ENCODE measurements at regions not wholly inside any gene's neighbourhood (a gene's known extent, or its start where the extent isn't known, plus 50 kb on each side); places are given as distances from the start of the nearest gene placed in this dataset.

DNA sequence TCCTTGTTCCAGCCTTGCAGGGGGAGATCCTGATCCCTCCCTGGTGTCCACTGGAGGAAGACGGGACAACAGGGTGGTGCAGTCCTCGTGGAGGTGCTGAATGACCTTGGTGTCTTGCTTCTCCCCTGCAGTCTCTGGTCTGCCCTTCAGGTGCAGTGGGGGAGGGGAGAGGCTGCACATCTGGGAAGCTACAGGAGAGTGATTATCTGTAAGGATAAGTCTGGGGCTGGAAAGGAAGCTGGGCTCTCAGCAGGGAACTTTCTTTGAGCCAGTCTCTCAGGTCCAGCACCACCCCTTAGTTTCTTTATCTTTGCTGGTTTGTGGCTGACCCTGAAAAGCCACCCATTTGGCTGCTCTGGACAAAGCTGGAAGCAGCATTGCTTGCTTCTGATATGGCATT is 275.6 kb downstream of the CCSER2 start:
- DNase-seq (ENCODE audit: insufficient read length, low spot score) (no peak), FAIRE-seq (no peak)
- TF ChIP-seq, protein P1, sequence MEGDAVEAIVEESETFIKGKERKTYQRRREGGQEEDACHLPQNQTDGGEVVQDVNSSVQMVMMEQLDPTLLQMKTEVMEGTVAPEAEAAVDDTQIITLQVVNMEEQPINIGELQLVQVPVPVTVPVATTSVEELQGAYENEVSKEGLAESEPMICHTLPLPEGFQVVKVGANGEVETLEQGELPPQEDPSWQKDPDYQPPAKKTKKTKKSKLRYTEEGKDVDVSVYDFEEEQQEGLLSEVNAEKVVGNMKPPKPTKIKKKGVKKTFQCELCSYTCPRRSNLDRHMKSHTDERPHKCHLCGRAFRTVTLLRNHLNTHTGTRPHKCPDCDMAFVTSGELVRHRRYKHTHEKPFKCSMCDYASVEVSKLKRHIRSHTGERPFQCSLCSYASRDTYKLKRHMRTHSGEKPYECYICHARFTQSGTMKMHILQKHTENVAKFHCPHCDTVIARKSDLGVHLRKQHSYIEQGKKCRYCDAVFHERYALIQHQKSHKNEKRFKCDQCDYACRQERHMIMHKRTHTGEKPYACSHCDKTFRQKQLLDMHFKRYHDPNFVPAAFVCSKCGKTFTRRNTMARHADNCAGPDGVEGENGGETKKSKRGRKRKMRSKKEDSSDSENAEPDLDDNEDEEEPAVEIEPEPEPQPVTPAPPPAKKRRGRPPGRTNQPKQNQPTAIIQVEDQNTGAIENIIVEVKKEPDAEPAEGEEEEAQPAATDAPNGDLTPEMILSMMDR (IDR thresholded peaks at IDR 0.05; ENCODE audit: insufficient read depth, missing control alignments) = no peak

DNA sequence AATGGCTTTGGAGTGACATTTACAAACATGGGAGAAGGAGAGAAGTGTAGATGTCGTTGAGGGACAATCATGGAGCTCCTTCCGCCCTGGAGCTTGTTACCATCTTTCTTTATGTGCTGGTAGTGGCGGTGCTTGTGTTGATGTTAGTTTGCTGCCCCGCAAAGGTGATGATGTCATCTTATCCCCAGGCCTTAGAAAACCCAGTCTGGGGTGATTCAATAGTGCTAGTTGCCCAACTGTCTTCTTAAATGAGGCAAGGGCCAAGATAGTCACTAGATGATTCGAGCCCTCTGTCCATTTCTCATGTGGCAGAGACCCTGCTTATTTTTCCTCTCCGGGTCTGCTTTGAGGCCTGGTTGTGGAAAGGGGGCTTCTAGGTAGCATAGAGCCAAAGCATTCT is 277.4 kb downstream of the CCSER2 start:
- TF ChIP-seq, protein P1 (IDR thresholded peaks at IDR 0.05; ENCODE audit: insufficient read depth, missing control alignments) = no peak
- no peak for FAIRE-seq
- no peak for DNase-seq (ENCODE audit: insufficient read length, low spot score)

DNA sequence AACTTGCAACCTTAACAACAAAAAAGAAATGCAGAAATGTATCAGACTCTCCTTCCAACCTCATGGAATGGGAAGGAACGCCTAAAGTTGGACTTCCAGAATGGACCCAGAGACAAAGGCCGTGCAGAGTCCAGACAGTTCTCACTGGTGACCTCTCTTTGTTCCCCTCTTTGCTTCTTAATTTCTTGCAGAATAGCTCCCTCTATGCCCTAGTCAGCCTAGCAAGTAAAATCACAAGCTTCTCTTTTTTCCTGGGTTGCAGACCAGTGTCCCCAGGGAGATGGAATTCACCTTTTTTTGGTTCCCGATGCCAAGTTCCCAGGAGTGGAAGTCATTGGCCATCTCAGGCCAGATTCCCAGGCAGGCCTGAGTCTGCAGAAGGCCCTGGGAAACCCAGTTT is 278.0 kb downstream of the CCSER2 start:
- TF ChIP-seq, protein P1 (IDR thresholded peaks at IDR 0.05; ENCODE audit: insufficient read depth, missing control alignments) = peak; percentile 6
- no peak for FAIRE-seq
- no peak for DNase-seq (ENCODE audit: insufficient read length, low spot score)

DNA sequence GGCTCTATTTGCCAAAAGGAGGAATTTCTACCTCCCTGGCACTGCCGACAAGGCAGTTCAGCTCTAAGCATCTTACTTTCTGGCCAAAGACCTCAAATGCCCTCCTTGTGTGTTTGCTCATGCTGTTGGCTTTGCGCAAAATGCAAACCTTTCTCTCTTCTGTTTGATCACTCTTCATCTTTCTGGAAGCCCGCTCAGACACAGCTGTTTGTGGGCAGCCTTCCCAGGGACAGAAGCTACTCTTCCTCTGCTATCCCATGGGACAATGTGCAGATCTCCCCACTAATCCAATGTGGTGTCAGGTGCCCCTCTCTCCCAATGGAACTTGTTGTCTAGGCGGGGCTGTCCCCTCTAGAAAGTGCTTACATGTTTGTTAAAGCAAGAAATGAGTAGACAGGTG is 278.7 kb downstream of the CCSER2 start:
- FAIRE-seq (no peak), DNase-seq (ENCODE audit: insufficient read length, low spot score) (no peak)
- TF ChIP-seq, protein P1 (IDR thresholded peaks at IDR 0.05; ENCODE audit: insufficient read depth, missing control alignments) = no peak

DNA sequence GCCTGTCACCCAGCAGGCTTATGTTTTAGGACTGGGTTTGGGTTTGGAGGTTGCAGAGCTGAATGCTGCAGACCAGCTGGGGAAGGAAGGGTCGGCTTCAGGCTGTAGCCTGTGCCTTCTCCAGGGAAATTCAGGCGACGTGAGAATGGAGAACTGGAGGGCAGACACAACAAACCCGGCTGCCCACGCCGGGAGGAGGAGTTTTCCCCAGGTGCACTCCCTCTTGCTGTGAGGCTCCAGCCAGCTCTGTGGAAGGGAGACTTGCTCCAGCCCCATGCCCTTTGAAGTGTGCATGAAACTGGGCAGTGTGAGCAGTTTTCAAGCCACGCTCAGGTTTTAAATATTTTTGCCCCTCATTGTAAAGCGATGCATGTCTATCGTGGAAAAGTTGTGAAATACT is 279.1 kb downstream of the CCSER2 start:
- no peak for FAIRE-seq
- no peak for DNase-seq (ENCODE audit: insufficient read length, low spot score)
- TF ChIP-seq, protein P1 (IDR thresholded peaks at IDR 0.05; ENCODE audit: insufficient read depth, missing control alignments) = no peak

DNA sequence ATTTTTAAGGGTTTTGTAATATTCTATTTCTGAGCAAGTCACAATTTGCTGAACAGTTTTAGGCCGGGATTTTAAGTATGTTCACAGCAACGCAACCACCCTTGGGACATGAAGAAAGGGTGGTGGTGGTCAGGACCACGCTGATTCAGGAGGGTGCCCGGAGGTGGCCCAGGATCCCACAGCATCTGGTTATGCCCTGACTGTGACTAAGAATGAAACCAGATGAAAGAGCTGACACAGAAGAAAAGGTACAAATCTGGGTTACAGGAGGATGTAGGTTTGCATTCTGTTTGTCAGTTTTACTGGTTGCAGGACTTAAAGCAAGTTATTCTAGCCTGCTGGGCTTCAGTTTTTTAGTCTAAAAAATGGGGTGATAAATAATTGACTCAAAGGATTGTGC is 279.7 kb downstream of the CCSER2 start:
- TF ChIP-seq, protein P1 (IDR thresholded peaks at IDR 0.05; ENCODE audit: insufficient read depth, missing control alignments) = no peak
- no peak for FAIRE-seq

DNA sequence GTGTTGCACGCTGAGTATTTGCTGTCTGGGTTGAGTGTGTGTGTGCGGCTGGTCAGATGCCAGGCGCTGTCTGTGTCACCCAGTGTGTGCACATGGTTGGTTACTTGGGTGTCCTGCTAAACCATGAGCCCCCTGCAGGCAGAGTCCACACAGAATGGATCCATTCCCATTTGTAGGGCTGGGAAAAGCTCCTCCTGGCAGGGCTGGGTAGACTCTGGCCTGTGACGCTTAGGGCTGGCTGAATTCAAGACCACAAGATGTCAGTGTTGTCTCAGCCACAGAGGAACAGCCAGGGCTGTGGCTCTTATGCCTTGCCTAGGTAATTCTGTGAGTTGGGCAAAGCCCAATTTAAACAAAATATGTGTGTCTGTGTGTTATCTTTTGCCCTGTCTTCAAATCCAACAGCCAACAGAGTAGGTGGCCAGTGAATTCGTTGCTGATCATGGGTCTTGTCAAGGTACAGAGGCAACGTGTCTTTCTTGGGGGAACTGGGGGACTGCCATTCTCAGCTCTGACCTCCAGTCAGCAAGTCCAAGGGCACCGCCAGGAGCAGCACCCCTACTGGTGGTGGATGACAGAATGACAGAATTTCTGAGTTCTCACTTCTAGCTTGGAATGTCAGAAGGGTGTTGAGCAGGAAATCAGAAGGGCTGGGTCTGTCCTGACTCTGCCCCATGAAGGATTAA is 285.1 kb downstream of the CCSER2 start:
- TF ChIP-seq, protein P1 (IDR thresholded peaks at IDR 0.05; ENCODE audit: insufficient read depth, missing control alignments) = peak; percentile 81
- DNase-seq (ENCODE audit: insufficient read length, low spot score) (no peak), FAIRE-seq (no peak)

More for the DNA sequence above, 279.7 kb downstream of the CCSER2 start:
- DNase-seq (ENCODE audit: insufficient read length, low spot score) = no peak
